ENCODE measurements at regions not wholly inside any gene's neighbourhood (a gene's known extent, or its start where the extent isn't known, plus 50 kb on each side); places are given as distances from the start of the nearest gene placed in this dataset.

GRCh38 chr1:194252199-194252598 is 1065.8 kb upstream of the B3GALT2 start:
- no peak for DNase-seq (ENCODE audit: low spot score)

GRCh38 chr1:194241215-194241614 is 1054.8 kb upstream of the B3GALT2 start:
- no peak for DNase-seq (ENCODE audit: low spot score)

- DNase-seq (ENCODE audit: low spot score) = no peak
Observed at GRCh38 chr1:194233069-194233468, 1046.7 kb upstream of the B3GALT2 start.

GRCh38 chr1:194230351-194231144 is 1044.1 kb upstream of the B3GALT2 start:
- DNase-seq (ENCODE audit: low spot score) = no peak

GRCh38 chr1:194228427-194228826 is 1042.0 kb upstream of the B3GALT2 start:
- DNase-seq (ENCODE audit: low spot score) = no peak

GRCh38 chr1:194227161-194227560 is 1040.7 kb upstream of the B3GALT2 start:
- no peak for DNase-seq (ENCODE audit: low spot score)

- DNase-seq (ENCODE audit: low spot score) = no peak
Observed at GRCh38 chr1:194225821-194226220, 1039.4 kb upstream of the B3GALT2 start.

GRCh38 chr1:194223596-194223995 is 1037.2 kb upstream of the B3GALT2 start:
- no peak for DNase-seq (ENCODE audit: low spot score)

- DNase-seq (ENCODE audit: low spot score) = no peak
Observed at GRCh38 chr1:194215448-194215847, 1029.0 kb upstream of the B3GALT2 start.

- DNase-seq (ENCODE audit: low spot score) = no peak
Observed at GRCh38 chr1:194214735-194215134, 1028.3 kb upstream of the B3GALT2 start.

- no peak for DNase-seq (ENCODE audit: low spot score)
Observed at GRCh38 chr1:194209920-194210319, 1023.5 kb upstream of the B3GALT2 start.

- DNase-seq (ENCODE audit: low spot score) = no peak
Observed at GRCh38 chr1:194208674-194209073, 1022.3 kb upstream of the B3GALT2 start.

GRCh38 chr1:194196562-194196961 is 1010.1 kb upstream of the B3GALT2 start:
- DNase-seq (ENCODE audit: low spot score) = no peak

- no peak for DNase-seq (ENCODE audit: low spot score)
Observed at GRCh38 chr1:194194724-194195123, 1008.3 kb upstream of the B3GALT2 start.

GRCh38 chr1:194184974-194185373 is 998.6 kb upstream of the B3GALT2 start:
- no peak for DNase-seq (ENCODE audit: low spot score)

GRCh38 chr1:194184425-194184824 is 998.0 kb upstream of the B3GALT2 start:
- DNase-seq (ENCODE audit: low spot score) = no peak

- no peak for DNase-seq (ENCODE audit: low spot score)
Observed at GRCh38 chr1:194181845-194182244, 995.4 kb upstream of the B3GALT2 start.

- no peak for DNase-seq (ENCODE audit: low spot score)
Observed at GRCh38 chr1:194176212-194176611, 989.8 kb upstream of the B3GALT2 start.

GRCh38 chr1:194175251-194175650 is 988.8 kb upstream of the B3GALT2 start:
- no peak for DNase-seq (ENCODE audit: low spot score)

GRCh38 chr1:194174528-194174927 is 988.1 kb upstream of the B3GALT2 start:
- DNase-seq (ENCODE audit: low spot score) = no peak

GRCh38 chr1:194171596-194171995 is 985.2 kb upstream of the B3GALT2 start:
- DNase-seq (ENCODE audit: low spot score) = no peak

GRCh38 chr1:194167956-194168640 is 981.7 kb upstream of the B3GALT2 start:
- DNase-seq (ENCODE audit: low spot score) = no peak

- DNase-seq (ENCODE audit: low spot score) = no peak
Observed at GRCh38 chr1:194164755-194165154, 978.3 kb upstream of the B3GALT2 start.

- no peak for DNase-seq (ENCODE audit: low spot score)
Observed at GRCh38 chr1:194161591-194161990, 975.2 kb upstream of the B3GALT2 start.

All from D341Med (cell line).